ENCODE measurements at regions not wholly inside any gene's neighbourhood (a gene's known extent, or its start where the extent isn't known, plus 50 kb on each side); places are given as distances from the start of the nearest gene placed in this dataset.

DNA sequence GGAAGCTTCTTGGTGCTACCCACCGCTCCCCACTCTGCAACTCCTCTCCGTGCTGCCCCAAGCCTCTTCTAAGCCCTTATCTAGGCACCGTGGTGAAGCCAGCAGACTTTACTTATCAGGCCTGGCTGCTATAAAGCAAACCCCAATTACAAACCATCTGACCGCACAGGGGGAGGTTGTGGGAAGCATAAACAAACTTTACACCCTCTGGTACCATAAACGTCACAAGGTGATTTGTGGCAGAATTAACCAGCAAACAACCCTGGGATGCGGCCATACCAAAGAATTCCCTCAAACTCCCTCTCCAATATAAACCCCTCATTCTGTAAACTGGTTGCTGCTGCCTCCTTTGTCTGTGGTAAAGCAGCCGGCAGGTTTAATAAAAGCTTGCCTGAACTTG is 55.2 kb downstream of the MAGEC2 start:
- no peak for DNase-seq

- no peak for DNase-seq
Measured at GRCh38 chrX:142134533-142134932, 70.6 kb downstream of the MAGEC2 start.

- no peak for DNase-seq
Measured at GRCh38 chrX:142096253-142096652, 108.8 kb downstream of the MAGEC2 start.

DNA sequence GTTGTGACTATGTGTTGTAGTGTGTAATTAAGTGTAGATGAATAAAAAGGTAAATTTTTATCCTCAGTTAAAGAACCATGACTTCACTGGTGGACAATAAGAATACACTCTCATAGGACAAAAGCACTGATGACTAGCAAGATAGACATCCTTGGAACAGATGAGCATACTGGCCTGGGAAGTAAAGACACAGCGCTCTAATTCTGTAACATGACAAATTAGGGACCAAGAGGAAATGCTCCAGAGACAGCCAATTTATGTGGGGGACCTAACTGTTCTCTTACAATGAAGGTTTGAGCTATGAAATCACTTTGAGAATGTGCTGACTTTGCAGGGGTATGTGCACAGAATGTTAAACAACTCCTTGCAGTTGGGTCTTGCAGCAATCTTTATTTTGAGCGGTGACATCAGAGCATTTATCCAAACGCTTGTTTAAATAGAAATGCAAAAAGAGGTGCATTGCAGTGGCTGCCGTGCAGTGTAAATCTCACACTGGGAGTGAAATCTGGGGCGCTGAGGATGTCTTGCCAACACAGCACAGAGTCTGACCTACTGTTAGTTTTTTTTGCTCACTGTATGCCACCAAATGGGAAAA is 109.3 kb downstream of the MAGEC2 start:
- no peak for DNase-seq

DNA sequence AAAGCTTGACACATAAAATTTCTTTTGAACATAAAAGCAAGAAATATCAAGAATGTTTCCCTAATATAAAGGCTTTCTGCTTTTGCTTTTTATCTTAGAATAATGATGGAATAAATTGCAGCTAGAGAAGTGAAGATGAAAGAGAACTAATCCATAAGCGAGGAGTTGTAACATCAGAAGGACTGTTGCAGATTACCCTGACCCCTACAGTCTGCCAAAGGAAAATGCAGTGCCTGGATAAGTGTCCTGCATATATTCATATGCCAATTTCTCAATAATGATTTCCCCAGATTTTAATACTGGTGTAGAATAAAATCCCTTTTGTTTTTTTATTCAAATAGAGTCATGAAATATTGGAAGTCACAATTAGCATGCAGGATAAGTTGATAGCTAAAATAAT is 115.9 kb downstream of the MAGEC2 start:
- DNase-seq = peak; percentile 2

DNA sequence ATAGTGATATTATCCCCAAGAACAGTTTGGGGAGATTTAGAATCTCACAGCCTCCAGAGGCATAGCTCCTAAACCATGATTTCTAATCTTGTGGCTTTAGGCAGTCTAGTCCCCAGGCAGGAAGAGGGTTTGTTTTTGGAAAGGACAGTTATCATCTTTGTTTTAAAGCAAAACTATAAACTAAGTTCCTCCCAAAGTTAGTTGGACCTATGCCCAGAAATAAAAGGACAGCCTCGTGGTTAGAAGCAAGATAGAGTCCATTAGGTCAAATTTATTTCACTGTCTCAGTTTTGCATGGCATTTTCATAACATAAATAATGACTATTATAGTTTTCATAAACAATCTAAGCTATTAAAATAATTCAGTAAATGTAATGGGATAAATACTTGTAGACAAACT is 120.5 kb downstream of the MAGEC2 start:
- no peak for DNase-seq

- DNase-seq = no peak
Measured at GRCh38 chrX:142076633-142077032, 128.5 kb downstream of the MAGEC2 start.

- no peak for DNase-seq
Measured at GRCh38 chrX:142068365-142068764, 136.7 kb downstream of the MAGEC2 start.

DNA sequence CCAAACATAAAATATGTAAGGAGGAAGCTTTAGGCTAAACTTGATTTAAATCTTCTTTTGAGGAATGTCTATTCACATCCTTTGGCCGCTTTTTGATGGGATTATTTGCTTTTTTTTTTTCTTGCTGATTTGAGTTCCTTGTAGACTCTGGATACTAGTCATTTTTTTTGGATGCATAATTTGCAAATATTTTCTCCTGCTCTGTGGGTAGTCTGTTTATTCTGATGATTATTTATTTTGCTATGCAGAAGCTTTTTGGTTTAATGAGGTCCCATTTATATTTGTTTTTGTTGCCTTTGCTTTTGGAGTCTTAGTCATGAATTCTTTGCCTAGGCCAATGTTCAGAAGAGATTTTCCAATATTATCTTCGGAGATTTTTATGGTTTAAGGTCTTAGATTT is 144.9 kb downstream of the MAGEC2 start:
- DNase-seq = no peak

DNA sequence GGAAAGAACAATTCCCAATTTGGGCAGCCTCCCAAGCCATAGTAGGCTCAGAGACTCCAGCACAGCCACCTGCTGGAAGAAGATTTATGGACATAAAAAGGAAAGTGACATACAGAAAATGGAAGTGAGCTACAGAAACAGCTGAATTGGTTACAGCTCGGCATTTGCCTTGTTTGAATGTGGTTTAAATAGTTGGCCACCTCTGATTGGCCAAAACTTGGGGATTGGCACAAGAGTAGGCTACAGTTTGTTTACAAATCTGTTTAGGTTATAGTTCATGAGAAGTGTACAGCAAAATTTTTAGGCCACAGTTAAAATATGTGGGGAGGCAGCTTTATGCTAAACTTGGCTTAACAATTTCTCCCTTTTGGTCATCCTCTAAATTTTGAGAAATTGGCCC is 150.4 kb downstream of the MAGEC1 start:
- DNase-seq = no peak

- DNase-seq = no peak
Measured at GRCh38 chrX:142052238-142052637, 148.5 kb downstream of the MAGEC1 start.

DNA sequence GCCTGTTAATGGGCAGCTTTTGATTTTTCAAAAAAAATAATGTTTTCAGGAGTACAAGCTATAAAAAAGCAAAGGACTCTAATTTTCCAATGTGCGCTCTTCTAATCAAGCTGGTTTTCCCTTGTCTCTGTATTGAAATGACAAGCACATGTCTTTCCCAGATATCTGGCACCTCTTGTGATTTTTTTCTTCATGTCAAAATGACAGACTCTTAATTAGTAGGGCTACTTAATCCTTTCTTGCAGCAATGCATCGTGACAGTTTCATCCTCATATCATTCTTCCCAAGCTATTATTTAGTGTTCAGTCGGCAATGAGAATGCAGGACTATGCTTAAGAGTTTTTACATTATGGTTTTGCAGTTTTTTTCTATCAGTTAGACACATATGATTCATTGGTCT is 139.5 kb downstream of the MAGEC1 start:
- DNase-seq = no peak

- DNase-seq = no peak
Measured at GRCh38 chrX:142040906-142041305, 137.2 kb downstream of the MAGEC1 start.

- DNase-seq = no peak
Measured at GRCh38 chrX:142036116-142036515, 132.4 kb downstream of the MAGEC1 start.

DNA sequence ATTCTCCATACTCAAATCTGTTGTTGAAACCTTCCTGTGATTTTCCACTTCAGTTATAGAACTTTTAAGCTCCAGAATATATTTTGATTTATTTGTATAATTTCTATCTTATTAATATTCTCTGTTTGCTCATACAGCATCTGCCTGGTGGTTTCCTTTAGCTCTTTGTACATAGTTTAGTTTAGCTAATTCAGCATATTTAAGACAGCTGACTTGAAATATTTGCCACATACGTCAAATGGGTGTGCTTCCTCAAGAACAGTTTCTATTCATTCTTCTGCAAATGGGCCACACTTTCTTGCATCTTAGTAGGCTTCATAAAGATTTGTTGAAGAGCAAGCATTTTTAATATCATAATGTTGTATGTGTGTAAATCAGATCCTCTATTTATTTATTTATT is 101.8 kb downstream of the MAGEC1 start:
- no peak for DNase-seq

GRCh38 chrX:142002471-142002870 is 98.8 kb downstream of the MAGEC1 start:
- no peak for DNase-seq

DNA sequence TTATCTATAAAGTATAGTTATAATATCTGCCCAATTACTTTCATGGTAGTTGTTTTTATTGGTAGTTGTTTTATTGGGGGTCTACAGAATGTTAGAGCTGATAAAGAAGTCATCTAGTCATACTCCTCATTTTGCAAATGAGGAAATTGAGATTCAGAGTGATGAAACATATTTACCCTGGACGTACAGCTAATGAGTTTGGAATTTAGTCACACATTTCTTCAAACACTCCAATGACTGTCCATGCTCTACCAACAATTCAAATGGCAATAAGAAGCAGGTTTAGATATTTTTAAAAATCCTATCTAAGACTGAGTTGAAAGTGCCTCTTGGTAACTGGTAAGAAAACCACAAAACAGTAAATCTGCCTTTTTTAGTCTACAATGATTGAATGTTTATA is 98.2 kb downstream of the MAGEC1 start:
- DNase-seq = no peak

GRCh38 chrX:141989815-141990214 is 86.1 kb downstream of the MAGEC1 start:
- DNase-seq = no peak

GRCh38 chrX:141989134-141989533 is 85.4 kb downstream of the MAGEC1 start:
- DNase-seq = no peak

- no peak for DNase-seq
Measured at GRCh38 chrX:141982296-141982695, 78.6 kb downstream of the MAGEC1 start.

DNA sequence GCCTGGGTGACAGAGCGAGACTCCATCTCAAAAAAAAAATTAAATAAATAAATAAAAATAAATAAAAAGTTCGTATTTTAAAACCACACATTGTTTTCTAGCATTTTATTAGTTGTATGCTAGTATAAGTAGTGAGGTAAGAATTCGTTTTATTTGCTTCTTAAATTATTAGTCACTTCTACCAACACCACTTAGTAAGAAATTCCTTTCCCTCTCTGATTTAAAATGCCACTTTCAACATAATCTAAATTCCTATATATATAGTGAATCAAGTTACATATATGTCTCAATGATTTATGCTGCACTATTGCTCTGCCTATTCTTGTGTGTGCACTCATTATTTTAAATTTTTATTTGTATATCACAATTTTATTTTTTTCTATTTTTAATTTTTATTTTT is 72.1 kb downstream of the MAGEC1 start:
- no peak for DNase-seq

- no peak for DNase-seq
Measured at GRCh38 chrX:141969706-141970105, 66.0 kb downstream of the MAGEC1 start.

DNA sequence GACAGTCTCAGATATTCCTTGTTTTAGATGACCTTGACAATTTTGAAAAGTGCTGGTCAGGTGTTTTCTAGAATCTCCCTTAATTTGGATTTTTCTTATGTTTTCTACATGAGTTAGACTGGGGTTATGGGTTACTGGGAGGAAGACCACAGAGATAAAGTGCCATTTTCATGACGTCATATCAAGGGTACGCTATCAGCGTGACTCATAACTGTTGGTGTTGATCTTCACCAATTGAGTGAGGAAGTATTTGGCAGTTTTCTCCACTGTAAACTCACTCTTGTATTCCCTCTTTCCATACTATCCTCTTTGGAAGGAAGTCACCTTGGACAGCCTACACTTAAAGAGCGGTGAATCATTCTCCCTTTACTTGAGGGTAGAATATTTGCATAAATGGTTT is 56.9 kb downstream of the MAGEC1 start:
- no peak for DNase-seq

Measured in hematopoietic multipotent progenitor cell treated with erythropoietin and hydrocortisone succinate and interleukin-3 and kit ligand, for 4 days (in vitro differentiated cells).